HG03108 (cell line): ENCODE measurements at regions not wholly inside any gene's neighbourhood (a gene's known extent, or its start where the extent isn't known, plus 50 kb on each side); places are given as distances from the start of the nearest gene placed in this dataset.

ENCODE experiments used
- ATAC-seq: cut with Tn5 transposase; IDR thresholded peaks from one replicate; pipeline ENCODE4 v1.9.1; 2021; ENCODE audit warnings: moderate library complexity; ENCODE audit not compliant: unreplicated experiment

DNA sequence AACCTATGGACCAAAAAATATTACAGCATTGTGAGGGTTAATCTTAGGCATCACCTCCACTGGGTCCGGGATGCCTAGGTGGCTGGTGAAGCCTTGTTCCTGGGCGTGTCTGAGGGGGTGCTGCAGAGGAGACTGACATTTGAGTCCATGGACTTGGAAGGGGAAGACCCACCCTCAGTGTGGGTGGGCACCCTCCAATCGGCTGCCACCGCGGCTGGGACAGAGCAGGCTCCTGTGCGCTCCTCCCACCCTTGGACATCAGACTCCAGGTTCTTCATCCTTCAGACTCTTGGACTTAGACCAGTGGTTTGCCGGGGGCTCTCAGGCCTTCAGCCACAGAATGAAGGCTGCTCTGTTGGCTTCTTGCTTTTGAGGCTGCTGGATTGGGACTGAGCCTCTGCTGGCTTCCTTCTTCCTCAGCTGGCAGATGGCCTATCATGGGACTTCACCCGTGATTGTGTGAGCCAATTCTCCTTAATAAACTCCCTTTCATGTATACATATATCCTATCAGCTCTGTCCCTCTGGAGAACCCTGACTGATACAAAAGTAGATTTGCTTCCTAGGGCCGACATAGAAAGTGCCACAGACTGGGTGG, 113.1 kb downstream of the TTLL2 start:
- no peak for ATAC-seq

- ATAC-seq: no peak
Observed at GRCh38 chr6:167441715-167442206, 116.9 kb downstream of the TTLL2 start.

DNA sequence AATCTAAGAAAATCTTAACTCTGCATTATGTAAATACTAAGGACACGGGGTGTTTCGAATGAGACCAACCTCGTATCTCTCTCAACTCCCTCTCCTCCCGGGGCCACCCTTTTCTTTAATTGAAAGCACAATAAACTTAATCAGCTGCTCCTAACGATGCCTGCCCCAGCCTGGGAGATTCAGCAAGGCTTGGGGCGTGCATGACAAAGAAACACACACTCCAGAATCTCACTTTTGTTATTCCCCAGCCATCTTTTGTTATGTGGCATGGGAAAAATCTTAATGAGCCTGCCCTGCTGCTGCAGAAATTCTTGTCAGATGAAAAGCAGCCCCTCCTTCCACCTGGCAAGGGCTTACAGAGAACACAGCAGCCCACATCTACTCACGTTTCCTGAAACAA, 117.4 kb downstream of the TTLL2 start:
- ATAC-seq: no peak

DNA sequence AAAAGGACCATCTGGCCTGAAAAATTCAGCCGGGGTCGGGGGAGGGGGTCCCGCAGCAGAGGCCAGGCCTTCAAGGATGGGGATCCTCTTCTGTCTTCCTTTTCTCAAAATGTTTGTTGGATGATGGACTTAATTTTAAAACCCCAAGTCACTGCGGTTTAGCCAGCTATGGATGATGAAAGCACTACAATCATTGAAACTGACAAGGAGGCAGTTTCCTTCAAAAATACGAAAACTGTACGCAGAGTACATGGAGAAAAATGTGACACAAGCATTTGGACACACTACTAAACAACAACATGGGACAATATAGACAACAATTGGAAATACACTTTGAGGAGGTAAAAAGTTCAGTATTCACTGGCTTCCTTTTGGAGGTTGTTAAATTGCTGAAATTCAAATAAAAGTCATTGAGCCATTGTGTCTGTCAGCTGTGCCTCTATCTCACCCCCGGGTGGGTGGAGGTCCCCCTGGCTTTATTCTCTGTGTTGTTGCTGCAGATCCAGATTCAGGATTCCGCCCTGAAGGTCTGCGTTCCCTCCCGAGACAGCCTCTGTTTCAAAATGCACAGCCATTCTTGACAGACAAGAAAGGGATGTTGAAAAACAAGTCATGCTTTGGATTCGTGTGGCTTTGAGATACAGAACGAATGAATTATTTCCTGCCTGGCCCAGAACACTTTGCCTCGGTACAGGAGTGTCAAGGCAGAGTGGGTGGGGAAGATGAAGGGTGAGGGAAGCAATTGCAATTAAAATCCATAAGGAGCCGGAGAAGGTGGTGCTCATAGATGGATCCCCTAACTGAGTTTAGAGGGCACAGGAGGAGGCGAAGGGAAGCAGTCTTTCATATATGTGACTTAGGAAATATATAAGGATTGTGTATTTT, 118.2 kb downstream of the TTLL2 start:
- no peak for ATAC-seq

GRCh38 chr6:167444602-167445346, 119.9 kb downstream of the TTLL2 start:
- ATAC-seq: no peak

GRCh38 chr6:167445568-167445967, 120.7 kb downstream of the TTLL2 start:
- no peak for ATAC-seq

GRCh38 chr6:167446046-167446445, 121.2 kb downstream of the TTLL2 start:
- ATAC-seq: no peak

DNA sequence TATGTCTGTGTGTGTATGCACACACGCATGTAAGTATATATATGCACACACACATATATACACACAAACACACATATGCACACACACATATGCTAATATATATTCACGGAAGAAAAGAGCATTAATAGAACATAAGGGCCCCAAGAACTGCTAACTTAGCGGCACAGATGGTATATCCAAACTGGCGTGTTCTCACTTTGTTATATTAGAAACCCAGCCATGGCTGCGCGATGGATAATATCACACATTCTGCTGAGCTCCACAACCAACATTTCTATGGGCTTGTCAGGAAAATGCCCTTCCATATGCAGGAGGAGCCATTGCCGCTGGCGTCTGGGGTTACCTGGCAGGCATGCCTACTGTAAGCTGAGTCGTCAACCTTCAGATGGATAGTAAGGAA, 122.1 kb downstream of the TTLL2 start:
- no peak for ATAC-seq

DNA sequence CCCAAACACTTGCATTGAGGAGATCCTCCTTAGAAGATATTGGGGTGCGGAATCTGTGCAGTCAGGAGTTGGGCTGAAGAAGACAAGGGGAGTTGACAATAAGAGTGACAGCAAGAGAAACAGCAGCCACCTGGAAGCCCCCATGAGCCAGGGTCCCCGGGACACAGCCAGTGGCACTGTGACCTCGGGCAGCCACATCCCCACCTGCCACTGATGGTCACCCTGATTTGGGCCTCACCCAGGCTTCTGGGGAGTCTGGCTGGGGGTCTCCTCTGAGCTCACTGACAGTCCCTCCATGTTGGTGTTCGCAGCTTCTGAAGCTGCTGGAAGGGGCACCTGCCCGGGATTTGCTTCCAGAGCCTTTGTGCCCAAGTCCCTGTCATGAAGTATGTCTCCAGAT, 123.5 kb downstream of the TTLL2 start:
- ATAC-seq: no peak

DNA sequence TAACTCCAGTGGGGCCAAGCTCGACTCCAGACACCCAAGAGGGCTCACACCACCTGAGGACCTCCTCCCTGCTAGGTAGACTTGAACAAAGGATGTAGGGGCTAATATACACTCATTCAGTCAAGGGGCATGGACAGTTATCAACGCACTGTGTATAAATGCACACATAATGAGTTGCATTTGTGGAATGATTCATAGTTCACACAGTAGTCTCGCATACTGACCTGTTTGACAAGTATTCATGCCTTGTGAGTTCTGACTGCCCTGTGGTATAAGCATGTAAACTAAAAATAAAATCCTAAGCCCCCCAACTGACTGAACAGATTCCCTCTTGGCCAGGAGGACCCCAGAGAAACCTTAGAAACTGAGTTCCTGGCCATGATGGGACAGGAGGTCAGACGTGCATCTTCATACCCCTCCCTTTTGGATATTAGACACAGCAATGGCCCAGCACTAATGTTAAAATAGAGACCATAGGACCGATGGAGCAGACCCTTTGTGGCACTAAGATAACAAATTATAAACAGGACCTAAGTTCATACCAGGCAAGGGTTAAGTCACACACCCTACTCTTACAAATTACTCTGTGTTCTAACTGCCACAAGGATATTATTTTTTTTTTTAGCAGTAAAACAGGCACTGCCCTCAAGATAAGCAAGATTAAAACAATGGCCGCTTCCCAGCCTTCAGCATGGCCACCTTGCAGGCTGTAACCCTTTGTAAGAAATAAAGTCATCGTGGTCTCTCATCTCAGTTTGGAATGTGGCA, 124.4 kb downstream of the TTLL2 start:
- no peak for ATAC-seq

- ATAC-seq: no peak
Observed at GRCh38 chr6:167450626-167451025, 125.7 kb downstream of the TTLL2 start.

DNA sequence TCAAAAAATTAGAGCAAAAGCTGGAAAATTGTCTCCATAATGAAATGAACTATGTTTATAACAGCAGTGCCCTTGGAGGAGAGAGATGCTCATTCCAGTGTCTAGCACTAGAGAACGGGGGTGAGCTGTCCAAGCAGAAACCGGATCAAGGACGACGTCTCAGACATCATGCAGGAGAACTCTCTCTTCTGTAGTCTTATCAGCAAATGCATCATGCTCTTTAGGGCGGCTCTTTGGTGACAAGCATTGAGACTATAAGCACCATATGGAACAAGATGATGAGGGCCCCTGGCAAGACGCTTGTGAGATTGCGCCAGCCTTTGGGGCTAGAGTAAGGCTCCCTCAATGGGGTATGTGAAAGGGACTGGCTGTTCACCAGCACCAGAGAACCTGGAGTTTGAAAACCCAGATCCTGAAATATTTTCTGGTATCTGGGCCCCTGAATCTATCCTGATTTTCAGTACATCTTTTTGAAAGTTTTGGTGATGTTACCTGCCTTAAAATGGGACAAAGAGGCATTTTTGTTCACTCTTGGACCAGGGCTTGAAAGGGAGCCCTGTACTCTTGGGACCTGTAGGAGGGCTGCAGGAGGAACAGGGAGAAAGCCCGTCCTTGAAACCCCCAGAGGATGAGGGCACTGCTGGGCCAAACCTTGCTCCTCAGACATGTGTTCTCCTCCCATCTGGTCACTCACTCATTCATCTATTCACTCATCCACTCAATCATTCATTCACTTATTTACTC, 127.6 kb downstream of the TTLL2 start:
- ATAC-seq: no peak

DNA sequence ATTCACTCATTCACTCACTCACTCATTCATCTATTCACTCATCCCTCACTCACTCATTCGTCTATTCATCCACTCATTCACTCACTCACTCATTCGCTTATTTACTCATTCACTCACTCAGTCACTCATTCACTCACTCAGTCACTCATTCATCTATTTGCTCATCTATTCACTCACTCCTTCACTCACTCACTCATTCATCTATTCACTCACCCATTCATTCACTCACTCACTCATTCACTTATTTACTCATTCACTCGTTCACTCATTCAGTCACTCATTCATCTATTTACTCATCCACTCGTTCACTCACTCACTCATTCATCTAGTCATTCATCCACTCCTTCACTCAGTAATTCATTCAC, 128.2 kb downstream of the TTLL2 start:
- no peak for ATAC-seq

GRCh38 chr6:167454003-167454402, 129.1 kb downstream of the TTLL2 start:
- ATAC-seq: no peak

DNA sequence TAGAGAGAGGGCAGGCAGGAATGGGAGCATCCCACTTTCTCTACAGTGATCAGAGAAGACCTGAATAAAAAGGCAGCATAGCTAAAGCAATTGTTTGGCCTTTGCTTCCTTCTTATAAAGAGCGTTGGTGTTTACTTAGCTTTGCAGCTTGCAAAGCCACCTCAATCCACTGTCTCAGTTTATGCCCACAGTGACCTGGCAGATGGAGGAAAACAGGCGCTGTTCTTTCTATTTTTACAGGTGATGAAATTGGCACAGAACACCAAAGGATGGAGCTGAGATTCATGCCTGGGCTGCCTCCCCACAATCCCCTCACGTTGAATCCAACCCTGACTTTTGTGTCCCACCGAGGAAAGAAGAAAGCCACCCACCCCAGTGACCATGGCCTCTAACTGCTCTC, 130.5 kb downstream of the TTLL2 start:
- no peak for ATAC-seq

GRCh38 chr6:167462514-167463312, 137.8 kb downstream of the TTLL2 start:
- ATAC-seq: no peak

DNA sequence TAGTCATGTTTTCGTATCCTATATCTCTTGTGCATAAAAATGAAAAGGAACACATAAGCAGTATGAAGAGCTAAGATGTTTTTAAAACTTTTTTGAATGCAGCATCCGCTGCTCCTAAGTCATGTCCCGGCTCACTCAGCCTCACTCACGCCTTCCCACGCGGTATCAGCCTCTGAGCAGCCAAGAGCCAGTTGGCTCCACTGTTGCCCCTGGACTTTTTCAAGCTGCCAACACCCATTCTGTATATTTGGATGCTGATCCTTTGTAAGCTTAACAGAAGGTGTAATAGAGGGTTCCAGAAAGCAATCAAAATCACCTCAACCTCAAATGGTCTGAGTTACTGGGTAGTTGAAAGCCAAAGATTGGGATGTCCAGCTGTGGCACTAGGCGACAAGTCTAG, 139.3 kb downstream of the TTLL2 start:
- no peak for ATAC-seq

DNA sequence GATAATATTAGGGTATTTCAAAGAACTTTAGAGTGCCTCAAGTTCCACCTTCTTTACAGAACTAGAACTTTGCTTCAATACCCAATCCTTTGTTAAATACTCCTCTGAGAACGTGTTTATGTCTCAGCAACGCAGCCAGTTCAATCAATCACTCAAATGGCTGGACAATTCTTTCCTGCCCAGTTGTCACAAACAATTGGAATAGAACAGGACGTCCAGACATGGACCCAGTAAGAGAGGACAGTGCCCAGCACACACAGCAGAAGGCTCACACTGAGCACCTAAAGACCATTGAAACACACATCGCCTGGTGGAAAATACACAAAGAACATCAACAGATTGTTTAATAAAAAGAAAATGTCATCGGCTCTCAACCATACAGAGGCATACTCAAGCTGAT, 140.6 kb downstream of the TTLL2 start:
- ATAC-seq: no peak

- no peak for ATAC-seq
Observed at GRCh38 chr6:167467282-167467681, 142.4 kb downstream of the TTLL2 start.
